Hepatocyte (in vitro differentiated cells): ENCODE measurements at regions not wholly inside any gene's neighbourhood (a gene's known extent, or its start where the extent isn't known, plus 50 kb on each side); places are given as distances from the start of the nearest gene placed in this dataset.

ENCODE experiments used
- DNase-seq: peaks from one replicate; pipeline ENCODE4 v3.0.0-alpha.2; 2016; ENCODE audit warnings: low spot score
- H2AFZ ChIP-seq: fragments of 200-600 bp; sonication (generic); 2 replicates; pipeline ENCODE4 v1.6.0; 2016; ENCODE audit warnings: antibody characterized with exemption, mild to moderate bottlenecking
- H3K27ac ChIP-seq: fragments of 200-600 bp; sonication (generic); 2 replicates; pipeline ENCODE4 v1.5.1; 2016; ENCODE audit warnings: mild to moderate bottlenecking
- H3K27me3 ChIP-seq: fragments of 200-600 bp; sonication (generic); 2 replicates; pipeline ENCODE4 v1.6.1; 2016
- H3K36me3 ChIP-seq: fragments of 200-600 bp; sonication (generic); replicated peaks from 2 replicates; pipeline ENCODE4 v1.5.1; 2016; ENCODE audit warnings: low read depth; ENCODE audit not compliant: insufficient read depth
- H3K4me1 ChIP-seq: fragments of 200-600 bp; sonication (generic); 2 replicates; pipeline ENCODE4 v1.5.1; 2016; ENCODE audit warnings: mild to moderate bottlenecking, moderate library complexity; ENCODE audit not compliant: insufficient read depth
- H3K4me2 ChIP-seq: fragments of 200-600 bp; sonication (generic); 2 replicates; pipeline ENCODE4 v1.6.0; 2016
- H3K4me3 ChIP-seq: fragments of 200-600 bp; sonication (generic); 2 replicates; pipeline ENCODE4 v1.5.1; 2016; ENCODE audit warnings: mild to moderate bottlenecking
- H3K79me2 ChIP-seq: fragments of 200-600 bp; sonication (generic); 2 replicates; pipeline ENCODE4 v1.6.0; 2017; ENCODE audit warnings: mild to moderate bottlenecking
- H3K9me2 ChIP-seq: fragments of 200-600 bp; sonication (generic); replicated peaks from 2 replicates; pipeline ENCODE4 v1.6.0; 2017; ENCODE audit warnings: mild to moderate bottlenecking; ENCODE audit not compliant: insufficient read depth
- H3K9me3 ChIP-seq: fragments of 200-600 bp; sonication (generic); 2 replicates; pipeline ENCODE4 v1.5.1; 2016; ENCODE audit warnings: low read depth, mild to moderate bottlenecking
- H4K20me1 ChIP-seq: fragments of 200-600 bp; sonication (generic); 2 replicates; pipeline ENCODE4 v1.6.0; 2016; ENCODE audit warnings: mild to moderate bottlenecking; ENCODE audit not compliant: insufficient read depth, poor library complexity, severe bottlenecking
- CTCF ChIP-seq: fragments of 200-600 bp; sonication (generic); IDR thresholded peaks from 2 replicates; pipeline ENCODE4 v1.5.1; 2016; ENCODE audit warnings: antibody characterized with exemption, mild to moderate bottlenecking; ENCODE audit not compliant: poor library complexity
- EZH2 ChIP-seq: fragments of 200-600 bp; sonication (generic); IDR thresholded peaks from 2 replicates; pipeline ENCODE4 v1.6.1; 2016; ENCODE audit warnings: antibody characterized with exemption, mild to moderate bottlenecking, borderline replicate concordance
- EZH2phosphoT487 ChIP-seq: fragments of 200-600 bp; sonication (generic); IDR thresholded peaks from one replicate; pipeline ENCODE4 v1.6.1; 2018; ENCODE audit warnings: antibody characterized with exemption, mild to moderate bottlenecking, low read depth, moderate library complexity; ENCODE audit not compliant: unreplicated experiment, severe bottlenecking
- WGBS: methylation state at CpG from one replicate; pipeline ENCODE4 v1.1.6; 2016; ENCODE audit warnings: low lambda C conversion rate; ENCODE audit errors: missing lambda C conversion rate; 5-methylcytosine and 5-hydroxymethylcytosine counted together

- Histone ChIP-seq H3K9me3 (no peaks in the 10 kb centered on the region), H2AFZ (no peak overlapping the region), H3K79me2 (no peaks in the 10 kb centered on the region), H3K9me2 (no peaks in the 10 kb centered on the region), H3K4me2 (no peak overlapping the region), H3K4me3 (no peak overlapping the region), H3K4me1 (no peaks in the 10 kb centered on the region), H3K36me3 (no peaks in the 10 kb centered on the region), H3K27me3 (no peaks in the 10 kb centered on the region), H3K27ac (no peak overlapping the region), H4K20me1 (no peaks in the 10 kb centered on the region)
- WGBS, result 82% methylated on average over 4 of the region's 4 CpGs
- no peak for TF ChIP-seq CTCF
- DNase-seq, result no peak
Measured at GRCh38 chr2:14018620-14019019, 613.9 kb upstream of the LRATD1 start.

GRCh38 chr2:14023558-14023957 lies 609.0 kb upstream of the LRATD1 start:
- WGBS, result 93% methylated on average over 6 of the region's 6 CpGs
- Histone ChIP-seq H2AFZ (no peak overlapping the region), H3K27me3 (no peaks in the 10 kb centered on the region), H3K27ac (no peak overlapping the region), H3K4me1 (no peaks in the 10 kb centered on the region), H3K9me2 (no peaks in the 10 kb centered on the region), H3K79me2 (no peaks in the 10 kb centered on the region), H4K20me1 (no peaks in the 10 kb centered on the region), H3K4me2 (no peak overlapping the region), H3K4me3 (no peak overlapping the region), H3K36me3 (no peaks in the 10 kb centered on the region), H3K9me3 (no peaks in the 10 kb centered on the region)
- no peak for DNase-seq
- TF ChIP-seq CTCF (no peak), EZH2 (no peak), EZH2phosphoT487 (no peak)

GRCh38 chr2:14039134-14039533 lies 593.4 kb upstream of the LRATD1 start:
- no peaks in the 10 kb centered on the region for H3K27me3 ChIP-seq
- H2AFZ ChIP-seq, result no peak overlapping the region
- no peak overlapping the region for H3K27ac ChIP-seq
- H3K4me1 ChIP-seq, result no peaks in the 10 kb centered on the region
- no peaks in the 10 kb centered on the region for H3K36me3 ChIP-seq
- no peaks in the 10 kb centered on the region for H3K9me2 ChIP-seq
- no peak overlapping the region for H3K4me3 ChIP-seq
- no peaks in the 10 kb centered on the region for H4K20me1 ChIP-seq
- DNase-seq, result no peak
- H3K9me3 ChIP-seq, result no peaks in the 10 kb centered on the region
- no peaks in the 10 kb centered on the region for H3K79me2 ChIP-seq
- WGBS, result 87% methylated on average over 2 of the region's 2 CpGs
- no peak overlapping the region for H3K4me2 ChIP-seq
- TF ChIP-seq EZH2 (no peak), EZH2phosphoT487 (no peak), CTCF (no peak)

GRCh38 chr2:14047491-14047890 lies 585.0 kb upstream of the LRATD1 start:
- Histone ChIP-seq H3K36me3 (no peaks in the 10 kb centered on the region), H3K9me3 (no peaks in the 10 kb centered on the region), H3K4me2 (no peak overlapping the region), H3K27me3 (no peaks in the 10 kb centered on the region), H4K20me1 (no peaks in the 10 kb centered on the region), H3K27ac (no peak overlapping the region), H3K79me2 (no peaks in the 10 kb centered on the region), H3K4me3 (no peak overlapping the region), H2AFZ (no peak overlapping the region), H3K9me2 (no peaks in the 10 kb centered on the region), H3K4me1 (no peaks in the 10 kb centered on the region)
- DNase-seq, result no peak
- no peak for TF ChIP-seq EZH2phosphoT487
- 79% methylated on average over 2 of the region's 2 CpGs for WGBS
